HepG2 (cell line): ENCODE measurements at regions not wholly inside any gene's neighbourhood (a gene's known extent, or its start where the extent isn't known, plus 50 kb on each side); places are given as distances from the start of the nearest gene placed in this dataset.

Source experiments
- ATAC-seq: fragments of 200-7000 bp; cut with Tn5 transposase; 3 replicates; pipeline ENCODE4 v1.9.1; 2020; ENCODE audit warnings: mild to moderate bottlenecking, moderate library complexity
- BruUV-seq: library from RNA; stranded (reverse); fragments of 400-500 nt; replicated peaks from 2 replicates; lab custom pipeline; 2021; lab: Mats Ljungman, UMichigan
- CTCF ChIA-PET: fragments of 300-600 bp; formaldehyde crosslinking; extraction: SDS; loops from one replicate; lab custom pipeline; 2021; ENCODE audit warnings: low total read pairs, inconsistent platforms, low intra/inter-chr PET ratio; lab: Yijun Ruan, JAX
- POLR2A ChIA-PET: fragments of 350-600 bp; sonication (Branson Sonifier 250); formaldehyde crosslinking; loops from one replicate; lab custom pipeline; 2020; ENCODE audit warnings: antibody characterized with exemption, inconsistent platforms; lab: Yijun Ruan, JAX
- DNase-seq: peaks from one replicate; pipeline ENCODE4 v3.0.0-alpha.2; 2015; ENCODE audit warnings: low spot score
- FAIRE-seq: peaks from 3 replicates; lab custom pipeline; 2011; peaks lifted over from hg19 to GRCh38; lab: Jason Lieb, UNC
- H2AFZ ChIP-seq: one replicate; pipeline ENCODE4 v1.6.1; 2011; ENCODE audit warnings: low read length, inconsistent platforms
- H3K27ac ChIP-seq: fragments of 300-600 bp; 3 replicates; pipeline ENCODE4 v1.8.0; 2011; ENCODE audit warnings: mixed run types, mild to moderate bottlenecking, mixed read lengths, low read length, inconsistent platforms; ENCODE audit not compliant: insufficient read depth; ENCODE audit errors: extremely low read length
- H3K27me3 ChIP-seq, 2 experiments: fragments of 200-600 bp in 1 of 2; 2 replicates in 1 of 2; 3 replicates in 1 of 2; pipeline versions ENCODE4 v1.6.0 to v1.8.0; 2011; ENCODE audit warnings: low read length in 2 of 2, mild to moderate bottlenecking in 2 of 2, moderate library complexity in 2 of 2, inconsistent platforms in 1 of 2; ENCODE audit not compliant: insufficient read depth in 2 of 2, control insufficient read depth in 1 of 2
- H3K36me3 ChIP-seq, 2 experiments: fragments of 200-600 bp in 1 of 2; replicated peaks in 1 of 2; 2 replicates in 1 of 2; 3 replicates in 1 of 2; pipeline versions ENCODE4 v1.5.1 to v1.8.0; 2011; ENCODE audit warnings: low read length in 2 of 2, inconsistent platforms in 1 of 2; ENCODE audit not compliant: insufficient read depth in 2 of 2, control insufficient read depth in 1 of 2
- H3K4me1 ChIP-seq: 2 replicates; pipeline ENCODE4 v1.5.1; 2012; ENCODE audit warnings: low read length, inconsistent platforms; ENCODE audit not compliant: insufficient read depth
- H3K4me2 ChIP-seq: 2 replicates; pipeline ENCODE4 v1.6.0; 2011; ENCODE audit warnings: low read depth, low read length, inconsistent platforms
- H3K4me3 ChIP-seq, 3 experiments: fragments of 200-600 bp in 1 of 3; sonication (generic), shearing (Covaris generic) in 1 of 3; replicated peaks in 1 of 3; 2 replicates each; pipeline ENCODE4 v1.5.1; 2011 to 2016; ENCODE audit warnings: low read length in 3 of 3, inconsistent platforms in 2 of 3, low read depth in 2 of 3, mild to moderate bottlenecking in 2 of 3, control low read depth in 1 of 3, mixed read lengths in 1 of 3; ENCODE audit not compliant: insufficient read depth in 1 of 3
- H3K79me2 ChIP-seq: one replicate; pipeline ENCODE4 v1.6.1; 2011; ENCODE audit warnings: low read length, inconsistent platforms; ENCODE audit not compliant: insufficient read depth
- H3K9ac ChIP-seq: 2 replicates; pipeline ENCODE4 v1.6.0; 2011; ENCODE audit warnings: mild to moderate bottlenecking, low read depth, low read length, inconsistent platforms; ENCODE audit not compliant: insufficient read depth
- H3K9me3 ChIP-seq: 2 replicates; pipeline ENCODE4 v1.5.1; 2012; ENCODE audit warnings: mild to moderate bottlenecking, low read length
- H4K20me1 ChIP-seq: 2 replicates; pipeline ENCODE4 v1.6.0; 2011; ENCODE audit warnings: inconsistent platforms, mild to moderate bottlenecking, low read length, moderate library complexity; ENCODE audit not compliant: insufficient read depth
- CEBPB ChIP-seq: IDR thresholded peaks from 2 replicates; pipeline ENCODE4 v1.6.1; 2011; ENCODE audit warnings: low read depth, low read length, improper control_type of control experiment, borderline replicate concordance
- EED ChIP-seq: sonication (generic); formaldehyde crosslinking; IDR thresholded peaks from 2 replicates; pipeline ENCODE4 v1.5.0; 2020; ENCODE audit warnings: mild to moderate bottlenecking, missing genetic modification reagents
- HDAC2 ChIP-seq: sonication (generic); formaldehyde crosslinking; IDR thresholded peaks from 2 replicates; pipeline ENCODE4 v1.4.0; 2020; ENCODE audit warnings: missing genetic modification reagents
- MIER2 ChIP-seq: IDR thresholded peaks from 2 replicates; pipeline ENCODE4 v1.6.1; 2016; ENCODE audit warnings: missing biosample characterization, missing genetic modification reagents
- TCF7L2 ChIP-seq: IDR thresholded peaks from 2 replicates; pipeline ENCODE4 v1.6.1; 2011; ENCODE audit warnings: mild to moderate bottlenecking, low read depth, low read length, moderate library complexity
- TRIM24 ChIP-seq: sonication (generic); formaldehyde crosslinking; IDR thresholded peaks from 2 replicates; pipeline ENCODE4 v1.8.0; 2022; ENCODE audit warnings: mild to moderate bottlenecking, missing genetic modification reagents
- ZNF234 ChIP-seq: sonication (generic); formaldehyde crosslinking; conservative IDR thresholded peaks from 2 replicates; pipeline ENCODE4 v1.5.1; 2020; ENCODE audit warnings: mild to moderate bottlenecking, missing genetic modification reagents
- ZNF30 ChIP-seq: sonication (generic); formaldehyde crosslinking; IDR thresholded peaks from 2 replicates; pipeline ENCODE4 v1.5.0; 2020; ENCODE audit warnings: mild to moderate bottlenecking, missing genetic modification reagents
- ZNF580 ChIP-seq: IDR thresholded peaks from 2 replicates; pipeline ENCODE4 v1.6.1; 2016; ENCODE audit warnings: low read depth, borderline replicate concordance
- ZNF670 ChIP-seq: sonication (generic); formaldehyde crosslinking; IDR thresholded peaks from 2 replicates; pipeline ENCODE4 v1.8.0; 2022; ENCODE audit warnings: mild to moderate bottlenecking, missing genetic modification reagents, borderline replicate concordance
- ZSCAN29 ChIP-seq: sonication (generic); formaldehyde crosslinking; conservative IDR thresholded peaks from 2 replicates; pipeline ENCODE4 v1.4.0; 2020; ENCODE audit warnings: mild to moderate bottlenecking, missing genetic modification reagents
- WGBS: methylation state at CpG from one replicate; pipeline ENCODE4 v1.1.6; 2017; ENCODE audit warnings: low lambda C conversion rate; 5-methylcytosine and 5-hydroxymethylcytosine counted together
- in situ Hi-C: cut with HindIII; loops from 2 replicates; pipeline ENCODE4 v1.10.0; 2017; ENCODE audit warnings: low pct_unique_long_range_greater_than_20kb; ENCODE audit not compliant: extremely low pct_ligation_motif_present
- intact Hi-C: fragments of 100-400 bp; cut with micrococcal nuclease; formaldehyde crosslinking; loops from one replicate; pipeline ENCODE4 v1.10.0; 2022; ENCODE audit not compliant: unreplicated experiment
- TF ChIP-seq, protein P1 (sequence below): sonication (generic); formaldehyde crosslinking; IDR thresholded peaks from 2 replicates; pipeline ENCODE4; 2020; ENCODE audit warnings: missing genetic modification reagents, mild to moderate bottlenecking, borderline replicate concordance

DNA sequence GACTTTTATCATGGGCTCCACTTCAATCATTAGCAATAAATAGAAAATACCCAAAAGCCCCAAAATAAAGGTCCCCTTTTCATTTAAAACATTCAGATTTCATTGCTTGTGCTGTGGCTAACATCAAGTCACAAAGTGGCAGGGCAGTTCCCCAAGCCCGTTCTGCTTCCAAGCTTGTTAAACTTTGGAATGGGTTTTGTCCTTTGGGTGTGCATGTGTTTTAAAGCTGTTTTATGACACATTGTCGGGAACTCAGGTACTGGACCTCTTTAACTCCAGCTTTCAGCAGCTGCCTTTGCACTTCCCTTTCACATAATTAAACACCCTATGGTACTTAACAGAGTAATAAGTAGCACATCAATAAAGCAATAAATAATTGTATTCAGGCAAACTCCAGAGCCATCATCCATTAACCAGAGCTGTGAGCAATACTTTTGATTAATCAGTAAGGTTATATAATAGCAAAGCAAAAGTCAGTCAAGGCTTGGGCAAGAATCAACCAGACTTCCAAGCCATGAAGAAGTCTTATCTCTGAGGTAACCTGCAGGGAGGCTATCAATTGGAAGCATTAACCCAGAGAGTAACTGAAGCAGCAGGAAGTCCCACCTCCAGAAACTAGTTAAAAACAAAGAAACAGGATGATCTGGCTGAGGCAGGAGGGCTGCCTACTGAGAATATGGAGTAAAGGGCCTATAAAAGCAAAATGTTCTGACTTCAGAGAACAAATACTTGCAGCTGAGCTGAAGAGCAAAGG is 56.1 kb upstream of the ARID5B start:
- Histone ChIP-seq H4K20me1 (no peaks in the 10 kb centered on the region), H3K27me3 (no peaks in the 10 kb centered on the region; a peak in 1 of 5 replicates), H3K36me3 (no peaks in the 10 kb centered on the region), H3K4me3 (no peak overlapping the region), H2AFZ (no peak overlapping the region), H3K27ac (no peak overlapping the region), H3K79me2 (no peaks in the 10 kb centered on the region), H3K4me1 (peaks cover 2% of the 10 kb centered on the region), H3K9ac (no peak overlapping the region), H3K9me3 (no peaks in the 10 kb centered on the region), H3K4me2 (no peak overlapping the region)
- intact Hi-C loops (no loop called here), in situ Hi-C loops (no loop called here)
- FAIRE-seq = no peak
- no TSS peak for BruUV-seq
- DNase-seq = no peak
- 67% methylated on average over 2 of the region's 2 CpGs for WGBS
- CTCF ChIA-PET = no interaction called here
- TF ChIP-seq MIER2 (no peak), CEBPB (no peak), ZSCAN29 (CRISPR knock-in tag) (no peak), TRIM24 (CRISPR knock-in tag) (no peak), ZNF234 (CRISPR knock-in tag) (no peak), TCF7L2 (no peak), ZNF670 (no peak), HDAC2 (no peak), ZNF30 (no peak), ZNF580 (CRISPR knock-in tag) (no peak), EED (CRISPR knock-in tag) (no peak)
- TF ChIP-seq, protein P1, sequence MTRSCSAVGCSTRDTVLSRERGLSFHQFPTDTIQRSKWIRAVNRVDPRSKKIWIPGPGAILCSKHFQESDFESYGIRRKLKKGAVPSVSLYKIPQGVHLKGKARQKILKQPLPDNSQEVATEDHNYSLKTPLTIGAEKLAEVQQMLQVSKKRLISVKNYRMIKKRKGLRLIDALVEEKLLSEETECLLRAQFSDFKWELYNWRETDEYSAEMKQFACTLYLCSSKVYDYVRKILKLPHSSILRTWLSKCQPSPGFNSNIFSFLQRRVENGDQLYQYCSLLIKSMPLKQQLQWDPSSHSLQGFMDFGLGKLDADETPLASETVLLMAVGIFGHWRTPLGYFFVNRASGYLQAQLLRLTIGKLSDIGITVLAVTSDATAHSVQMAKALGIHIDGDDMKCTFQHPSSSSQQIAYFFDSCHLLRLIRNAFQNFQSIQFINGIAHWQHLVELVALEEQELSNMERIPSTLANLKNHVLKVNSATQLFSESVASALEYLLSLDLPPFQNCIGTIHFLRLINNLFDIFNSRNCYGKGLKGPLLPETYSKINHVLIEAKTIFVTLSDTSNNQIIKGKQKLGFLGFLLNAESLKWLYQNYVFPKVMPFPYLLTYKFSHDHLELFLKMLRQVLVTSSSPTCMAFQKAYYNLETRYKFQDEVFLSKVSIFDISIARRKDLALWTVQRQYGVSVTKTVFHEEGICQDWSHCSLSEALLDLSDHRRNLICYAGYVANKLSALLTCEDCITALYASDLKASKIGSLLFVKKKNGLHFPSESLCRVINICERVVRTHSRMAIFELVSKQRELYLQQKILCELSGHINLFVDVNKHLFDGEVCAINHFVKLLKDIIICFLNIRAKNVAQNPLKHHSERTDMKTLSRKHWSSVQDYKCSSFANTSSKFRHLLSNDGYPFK (CRISPR knock-in tag) = no peak
- ATAC-seq = no peak
- POLR2A ChIA-PET = no interaction called here
